PC-3 (cell line): ENCODE measurements at regions not wholly inside any gene's neighbourhood (a gene's known extent, or its start where the extent isn't known, plus 50 kb on each side); places are given as distances from the start of the nearest gene placed in this dataset.

Experiments
- ATAC-seq: fragments of 200-7000 bp; cut with Tn5 transposase; 2 replicates; pipeline ENCODE4 v1.9.1; 2020; ENCODE audit warnings: mild to moderate bottlenecking, moderate library complexity
- BruUV-seq: library from RNA; stranded (reverse); fragments of 400-500 nt; replicated peaks from 2 replicates; lab custom pipeline; 2021; lab: Mats Ljungman, UMichigan
- CTCF ChIA-PET: fragments of 300-600 bp; sonication (Branson Sonifier 250); formaldehyde crosslinking; loops from one replicate; lab custom pipeline; 2022; ENCODE audit warnings: antibody characterized with exemption; lab: Charles Lee
- POLR2A ChIA-PET: fragments of 300-600 bp; sonication (Branson Sonifier 250); formaldehyde crosslinking; loops from one replicate; lab custom pipeline; 2022; ENCODE audit warnings: antibody characterized with exemption; ENCODE audit not compliant: unreplicated experiment; lab: Charles Lee
- DNase-seq: peaks from one replicate; pipeline ENCODE4 v3.0.0-alpha.2; 2015
- H2AFZ ChIP-seq: fragments of 300-600 bp; sonication (generic); 2 replicates; pipeline ENCODE4 v1.6.0; 2016; ENCODE audit warnings: antibody characterized with exemption, low read length
- H3F3A ChIP-seq: fragments of 300-600 bp; sonication (generic); one replicate; pipeline ENCODE4 v1.6.0; 2017; ENCODE audit warnings: antibody characterized with exemption, low read length, control low read depth, mild to moderate bottlenecking; ENCODE audit not compliant: unreplicated experiment
- H3K27ac ChIP-seq: fragments of 300-600 bp; sonication (generic); 2 replicates; pipeline ENCODE4 v1.5.1; 2016; ENCODE audit warnings: mild to moderate bottlenecking, low read length
- H3K27me3 ChIP-seq: fragments of 300-600 bp; sonication (generic); 2 replicates; pipeline ENCODE4 v1.6.1; 2016; ENCODE audit warnings: low read length, mixed read lengths
- H3K36me3 ChIP-seq: fragments of 300-600 bp; sonication (generic); 2 replicates; pipeline ENCODE4 v1.6.1; 2016; ENCODE audit warnings: low read depth, mixed run types, low read length, mixed read lengths
- H3K4me1 ChIP-seq: fragments of 300-600 bp; sonication (generic); 2 replicates; pipeline ENCODE4 v1.5.1; 2016; ENCODE audit warnings: low read length; ENCODE audit not compliant: insufficient read depth
- H3K4me2 ChIP-seq: fragments of 300-600 bp; sonication (generic); 2 replicates; pipeline ENCODE4 v1.6.0; 2016; ENCODE audit warnings: low read length
- H3K4me3 ChIP-seq: fragments of 300-600 bp; sonication (generic); 2 replicates; pipeline ENCODE4 v1.5.1; 2016; ENCODE audit warnings: mild to moderate bottlenecking, low read length, mixed read lengths
- H3K79me2 ChIP-seq: fragments of 300-600 bp; sonication (generic); 2 replicates; pipeline ENCODE4 v1.6.1; 2017; ENCODE audit warnings: low read length, mixed read lengths
- H3K9ac ChIP-seq: fragments of 300-600 bp; sonication (generic); 2 replicates; pipeline ENCODE4 v1.6.0; 2016; ENCODE audit warnings: mild to moderate bottlenecking, low read length
- H3K9me2 ChIP-seq: fragments of 300-600 bp; sonication (generic); replicated peaks from 2 replicates; pipeline ENCODE4 v1.6.1; 2016; ENCODE audit warnings: mixed run types, low read length, mixed read lengths
- H3K9me3 ChIP-seq: fragments of 300-600 bp; sonication (generic); 2 replicates; pipeline ENCODE4 v1.6.1; 2016; ENCODE audit warnings: low read length, mixed read lengths
- H4K20me1 ChIP-seq: fragments of 300-600 bp; sonication (generic); 2 replicates; pipeline ENCODE4 v1.6.1; 2016; ENCODE audit warnings: low read length, mixed read lengths
- CTCF ChIP-seq: fragments of 300-600 bp; sonication (generic); conservative IDR thresholded peaks from 2 replicates; pipeline ENCODE4 v1.5.1; 2017; ENCODE audit warnings: antibody characterized with exemption, low read depth, mild to moderate bottlenecking, low read length
- EZH2 ChIP-seq: fragments of 300-600 bp; sonication (generic); IDR thresholded peaks from one replicate; pipeline ENCODE4 v1.6.1; 2017; ENCODE audit warnings: antibody characterized with exemption, mild to moderate bottlenecking, low read length; ENCODE audit not compliant: unreplicated experiment
- EZH2phosphoT487 ChIP-seq: fragments of 300-600 bp; sonication (generic); IDR thresholded peaks from 2 replicates; pipeline ENCODE4 v1.6.1; 2018; ENCODE audit warnings: mild to moderate bottlenecking, antibody characterized with exemption, low read length, borderline replicate concordance
- intact Hi-C: fragments of 100-400 bp; cut with micrococcal nuclease; formaldehyde crosslinking; loops from 2 replicates; pipeline ENCODE4 v1.9.0; 2023

- DNase-seq (peak; percentile 87), ATAC-seq (peak; percentile 42)
- Histone ChIP-seq H3K79me2 (no peaks in the 10 kb centered on the region), H3K27me3 (no peaks in the 10 kb centered on the region), H3K4me1 (peaks cover 39% of the 10 kb centered on the region), H3K27ac (peak overlapping the region; percentile 60), H3F3A (no peaks in the 10 kb centered on the region), H3K4me3 (no peak overlapping the region), H3K9me2 (no peaks in the 10 kb centered on the region), H3K9me3 (no peaks in the 10 kb centered on the region), H4K20me1 (no peaks in the 10 kb centered on the region), H2AFZ (peak overlapping the region; percentile 4; the same call in 1 of the 2 replicates), H3K36me3 (no peaks in the 10 kb centered on the region), H3K9ac (peak overlapping the region; percentile 26; the same call in 1 of the 2 replicates), H3K4me2 (peak overlapping the region; percentile 16)
- ChIA-PET CTCF (no interaction called here), POLR2A (interaction anchor here (0.6 kb wide), 1 partner anchor 26 kb away, joined by 3 read pairs; no protein-coding TSS in a partner anchor)
- TF ChIP-seq EZH2, result no peak
- no peak for TF ChIP-seq EZH2phosphoT487
- no peak for TF ChIP-seq CTCF
- BruUV-seq, result no TSS peak
- intact Hi-C loops, result loop anchor here (1.0 kb wide), 1 partner anchor 25 kb away; no protein-coding TSS in a partner anchor
Measured at GRCh38 chr14:55807053-55807880, 227.3 kb downstream of the KTN1 start.

- CTCF ChIA-PET, result no interaction called here
- H3K9me3 ChIP-seq, result no peaks in the 10 kb centered on the region
- peak overlapping the region; percentile 16; the same call in 1 of the 2 replicates for H3K4me2 ChIP-seq
- no peak for TF ChIP-seq EZH2phosphoT487
- no peak for TF ChIP-seq CTCF
- no peak for TF ChIP-seq EZH2
- ATAC-seq, result no peak
- POLR2A ChIA-PET, result no interaction called here
- no peaks in the 10 kb centered on the region for H3K79me2 ChIP-seq
- peaks cover 32% of the 10 kb centered on the region for H3K4me1 ChIP-seq
- no peak overlapping the region for H2AFZ ChIP-seq
- H3K27ac ChIP-seq, result peak overlapping the region; percentile 57
- no peaks in the 10 kb centered on the region for H4K20me1 ChIP-seq
- DNase-seq, result no peak
- H3K27me3 ChIP-seq, result no peaks in the 10 kb centered on the region
- H3K36me3 ChIP-seq, result no peaks in the 10 kb centered on the region
- no TSS peak for BruUV-seq
- H3F3A ChIP-seq, result no peaks in the 10 kb centered on the region
- H3K9ac ChIP-seq, result peak overlapping the region; percentile 4; the same call in 1 of the 2 replicates
- no peaks in the 10 kb centered on the region for H3K9me2 ChIP-seq
- intact Hi-C loops, result loop anchor here (1.0 kb wide), 1 partner anchor 24 kb away; no protein-coding TSS in a partner anchor
- no peak overlapping the region for H3K4me3 ChIP-seq
Measured at GRCh38 chr14:55807881-55808379, 227.9 kb downstream of the KTN1 start.

DNA sequence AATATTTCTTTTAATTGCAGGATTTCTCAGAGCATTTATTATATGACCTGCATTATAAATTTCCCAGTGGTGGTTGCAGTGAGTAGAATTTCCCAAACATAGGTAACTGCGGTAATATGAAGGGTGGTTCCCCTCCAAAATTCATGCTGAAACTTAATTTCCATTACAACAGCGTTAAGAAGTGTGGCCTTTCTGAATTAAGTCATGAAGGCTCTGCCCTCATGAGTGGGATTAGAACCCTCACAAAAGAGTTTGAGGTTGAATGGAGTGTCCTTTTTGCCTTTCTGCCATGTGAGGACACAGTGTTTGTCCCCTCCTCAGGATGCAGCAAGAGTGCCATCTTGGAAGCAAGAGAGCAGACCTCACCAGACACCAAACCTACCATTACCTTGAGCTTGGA lies 233.6 kb downstream of the KTN1 start:
- Histone ChIP-seq H3K9me2 (no peaks in the 10 kb centered on the region), H3K36me3 (no peaks in the 10 kb centered on the region), H3K4me3 (no peak overlapping the region), H3K4me2 (no peak overlapping the region), H3F3A (no peaks in the 10 kb centered on the region), H3K27ac (no peak overlapping the region), H3K27me3 (no peaks in the 10 kb centered on the region), H4K20me1 (no peaks in the 10 kb centered on the region), H3K4me1 (peaks cover 16% of the 10 kb centered on the region), H2AFZ (0 out of 2 replicates have a peak overlapping the region, but pooled peaks have one; percentile 44), H3K79me2 (no peaks in the 10 kb centered on the region), H3K9ac (no peak overlapping the region), H3K9me3 (no peaks in the 10 kb centered on the region)
- intact Hi-C loops, result no loop called here
- no TSS peak for BruUV-seq
- no peak for TF ChIP-seq EZH2
- TF ChIP-seq EZH2phosphoT487, result no peak
- no peak for TF ChIP-seq CTCF
- POLR2A ChIA-PET, result no interaction called here
- DNase-seq (no peak), ATAC-seq (no peak)
- CTCF ChIA-PET, result no interaction called here
